Left lung (tissue), 4 donors: ENCODE measurements at regions not wholly inside any gene's neighbourhood (a gene's known extent, or its start where the extent isn't known, plus 50 kb on each side); places are given as distances from the start of the nearest gene placed in this dataset.

Experiments
- ATAC-seq: fragments of 200-7000 bp; cut with Tn5 transposase; one replicate; pipeline ENCODE4 v1.9.1; 2020; ENCODE audit warnings: moderate library complexity
- DNase-seq, 4 donors: peaks; one replicate each; pipeline ENCODE4 v3.0.0-alpha.2; 2013 to 2020
- H3K27ac ChIP-seq, 2 donors: fragments of 200-600 bp; sonication (generic) in 1 of 2; one replicate each; pipeline versions ENCODE4 v1.5.0 to v1.8.0; 2020 to 2021
- H3K27me3 ChIP-seq, 2 donors: fragments of 200-600 bp; sonication (generic) in 1 of 2; one replicate each; pipeline versions ENCODE4 v1.5.0 to v1.8.0; 2020 to 2021
- H3K36me3 ChIP-seq, 2 donors: fragments of 200-600 bp; sonication (generic) in 1 of 2; one replicate each; pipeline versions ENCODE4 v1.5.0 to v1.8.0; 2020 to 2021
- H3K4me1 ChIP-seq, 2 donors: fragments of 200-600 bp; one replicate each; pipeline ENCODE4 v1.8.0; 2021
- H3K4me3 ChIP-seq, 2 donors: fragments of 200-600 bp; sonication (generic) in 1 of 2; one replicate each; pipeline versions ENCODE4 v1.5.0 to v1.8.0; 2020 to 2021; ENCODE audit warnings: mild to moderate bottlenecking in 1 of 2
- H3K9me3 ChIP-seq, 2 donors: fragments of 200-600 bp; sonication (generic) in 1 of 2; one replicate each; pipeline versions ENCODE4 v1.5.0 to v1.8.0; 2020 to 2021
- CTCF ChIP-seq, 2 donors: fragments of 200-600 bp; sonication (generic) in 1 of 2; IDR thresholded peaks; one replicate each; pipeline versions ENCODE4 v1.5.0 to v1.8.0; 2021; ENCODE audit warnings: antibody characterized with exemption in 2 of 2
- intact Hi-C, 2 donors: fragments of 100-400 bp; cut with DNase I; formaldehyde crosslinking; loops; one replicate each; pipeline versions ENCODE4 v1.11.2 to v1.14.2; 2022
- donor health status: DM: no; HTN: yes; CAD: no.
- donor health status: DM: no; HTN: no; CAD: no.

- no peaks in the 10 kb centered on the region for H3K27me3 ChIP-seq
- DNase-seq (no peak), ATAC-seq (no peak)
- H3K9me3 ChIP-seq: no peaks in the 10 kb centered on the region
- TF ChIP-seq CTCF (IDR thresholded peaks at IDR 0.05): no peak
- no peak overlapping the region for H3K27ac ChIP-seq
- H3K4me3 ChIP-seq: no peak overlapping the region
- no peaks in the 10 kb centered on the region for H3K4me1 ChIP-seq
- H3K36me3 ChIP-seq: no peaks in the 10 kb centered on the region
- intact Hi-C loops: no loop called here
Observed at GRCh38 chr17:71741836-71742235, 379.0 kb upstream of the SOX9 start.

- H3K9me3 ChIP-seq: no peaks in the 10 kb centered on the region
- H3K36me3 ChIP-seq: no peaks in the 10 kb centered on the region
- no peaks in the 10 kb centered on the region for H3K27me3 ChIP-seq
- intact Hi-C loops: no loop called here
- no peak overlapping the region for H3K4me3 ChIP-seq
- ATAC-seq (no peak), DNase-seq (no peak)
- H3K4me1 ChIP-seq: no peaks in the 10 kb centered on the region
- TF ChIP-seq CTCF (IDR thresholded peaks at IDR 0.05): no peak
- H3K27ac ChIP-seq: no peak overlapping the region
Observed at GRCh38 chr17:71748872-71749271, 371.9 kb upstream of the SOX9 start.

GRCh38 chr17:71753070-71753469 lies 367.8 kb upstream of the SOX9 start:
- Histone ChIP-seq H3K27ac (no peak overlapping the region), H3K9me3 (no peaks in the 10 kb centered on the region), H3K4me1 (no peaks in the 10 kb centered on the region), H3K36me3 (no peaks in the 10 kb centered on the region), H3K4me3 (no peak overlapping the region), H3K27me3 (no peaks in the 10 kb centered on the region)
- no peak for TF ChIP-seq CTCF (IDR thresholded peaks at IDR 0.05)
- intact Hi-C loops: no loop called here
- DNase-seq: no peak
- no peak for ATAC-seq

GRCh38 chr17:71757156-71757555 lies 363.7 kb upstream of the SOX9 start:
- ATAC-seq (no peak), DNase-seq (no peak)
- no peaks in the 10 kb centered on the region for H3K36me3 ChIP-seq
- no peak overlapping the region for H3K27ac ChIP-seq
- H3K4me1 ChIP-seq: no peaks in the 10 kb centered on the region
- TF ChIP-seq CTCF (IDR thresholded peaks at IDR 0.05): no peak
- no peak overlapping the region for H3K4me3 ChIP-seq
- intact Hi-C loops: no loop called here
- no peaks in the 10 kb centered on the region for H3K27me3 ChIP-seq
- H3K9me3 ChIP-seq: no peaks in the 10 kb centered on the region

GRCh38 chr17:71757956-71758355 lies 362.9 kb upstream of the SOX9 start:
- TF ChIP-seq CTCF (IDR thresholded peaks at IDR 0.05): no peak
- H3K27me3 ChIP-seq: no peaks in the 10 kb centered on the region
- H3K9me3 ChIP-seq: no peaks in the 10 kb centered on the region
- no peak overlapping the region for H3K4me3 ChIP-seq
- no peaks in the 10 kb centered on the region for H3K4me1 ChIP-seq
- DNase-seq (no peak), ATAC-seq (no peak)
- H3K27ac ChIP-seq: no peak overlapping the region
- intact Hi-C loops: no loop called here
- H3K36me3 ChIP-seq: no peaks in the 10 kb centered on the region
